ENCODE measurements at regions not wholly inside any gene's neighbourhood (a gene's known extent, or its start where the extent isn't known, plus 50 kb on each side); places are given as distances from the start of the nearest gene placed in this dataset.

GRCh38 chr5:56610093-56610698, 205.2 kb upstream of the MAP3K1 start:
- intact Hi-C loops (cut with DNase I) = loop anchor here in 2 of 10 donors (10.0 kb wide), 1 partner anchor 205 kb away; the partner anchor contains the start of gene MAP3K1 (in 2 of the 2)
- Histone ChIP-seq H3K27me3 (no peaks in the 10 kb centered on the region), H3K4me1 (peaks cover under 1 to 26% (median 7%) of the 10 kb centered on the region in 9 donors), H3K9me3 (peaks cover 0 to 11% (median 0%) of the 10 kb centered on the region in 11 donors), H3K27ac (no peak overlapping the region), H3K4me3 (no peak overlapping the region), H3K36me3 (no peaks in the 10 kb centered on the region)
- no peak for DNase-seq
- no peak for TF ChIP-seq CTCF (IDR thresholded peaks at IDR 0.05)
- ATAC-seq = no peak
- WGBS, 2 donors = 91 to 95% methylated on average over 4 of the region's 4 CpGs

GRCh38 chr5:56608217-56608925, 207.0 kb upstream of the MAP3K1 start:
- Histone ChIP-seq H3K4me1 (peaks cover 0 to 23% (median 4%) of the 10 kb centered on the region in 9 donors), H3K36me3 (no peaks in the 10 kb centered on the region), H3K9me3 (peaks cover 0 to 11% (median 0%) of the 10 kb centered on the region in 11 donors), H3K4me3 (no peak overlapping the region), H3K27ac (peak overlapping the region in 1 of 10 donors; percentile 56), H3K27me3 (no peaks in the 10 kb centered on the region)
- intact Hi-C loops (cut with DNase I) = no loop called here
- 81 to 87% methylated on average over 6 of the region's 6 CpGs for WGBS, 2 donors
- peak in 6 of 8 donors; percentile 16 to 63 (median 39) for ATAC-seq
- no peak for DNase-seq
- no peak for TF ChIP-seq CTCF (IDR thresholded peaks at IDR 0.05)

GRCh38 chr5:56607551-56607950, 207.8 kb upstream of the MAP3K1 start:
- TF ChIP-seq CTCF (IDR thresholded peaks at IDR 0.05) = no peak
- ATAC-seq (no peak), DNase-seq (no peak)
- intact Hi-C loops (cut with DNase I) = no loop called here
- Histone ChIP-seq H3K36me3 (no peaks in the 10 kb centered on the region), H3K4me1 (peaks cover 0 to 15% (median 4%) of the 10 kb centered on the region in 9 donors), H3K27ac (peak overlapping the region in 1 of 10 donors; percentile 56), H3K27me3 (no peaks in the 10 kb centered on the region), H3K9me3 (peaks cover 0 to 11% (median 0%) of the 10 kb centered on the region in 11 donors), H3K4me3 (no peak overlapping the region)
- WGBS, 2 donors = 77 to 79% methylated on average over 4 of the region's 4 CpGs

- ATAC-seq (no peak), DNase-seq (no peak)
- no peak for TF ChIP-seq CTCF (IDR thresholded peaks at IDR 0.05)
- WGBS, 2 donors = 65 to 67% methylated on average over 4 of the region's 4 CpGs
- Histone ChIP-seq H3K27ac (no peak overlapping the region), H3K27me3 (no peaks in the 10 kb centered on the region), H3K4me3 (no peak overlapping the region), H3K4me1 (peaks cover 0 to 14% (median 4%) of the 10 kb centered on the region in 9 donors), H3K36me3 (no peaks in the 10 kb centered on the region), H3K9me3 (peaks cover 0 to 10% (median 0%) of the 10 kb centered on the region in 11 donors)
- intact Hi-C loops (cut with DNase I) = no loop called here
Observed at GRCh38 chr5:56607074-56607473, 208.3 kb upstream of the MAP3K1 start.

All from heart right ventricle (tissue), 16 donors.